ENCODE measurements at regions not wholly inside any gene's neighbourhood (a gene's known extent, or its start where the extent isn't known, plus 50 kb on each side); places are given as distances from the start of the nearest gene placed in this dataset.

- Histone ChIP-seq H3K79me2 (ENCODE audit: control insufficient read depth, insufficient read depth, low read length) (no peaks in the 10 kb centered on the region), H3K36me3 (ENCODE audit: control insufficient read depth in 2 of 2, extremely low read depth in 1 of 2, insufficient read depth in 2 of 2, low read length in 2 of 2) (no peaks in the 10 kb centered on the region), H3K9me1 (ENCODE audit: control insufficient read depth, extremely low read depth, insufficient read depth, low read length) (no peaks in the 10 kb centered on the region), H2AFZ (ENCODE audit: control insufficient read depth, low read length) (no peak overlapping the region), H3K27me3 (ENCODE audit: control insufficient read depth, extremely low read depth, insufficient read depth, low read length) (peaks cover 5% of the 10 kb centered on the region), H4K20me1 (ENCODE audit: control insufficient read depth, extremely low read depth, insufficient read depth, low read length) (no peaks in the 10 kb centered on the region), H3K9ac (ENCODE audit: control insufficient read depth, extremely low read depth, insufficient read depth, low read length) (no peak overlapping the region), H3K4me1 (ENCODE audit: control insufficient read depth, extremely low read depth, insufficient read depth, low read length) (no peaks in the 10 kb centered on the region), H3K4me3 (ENCODE audit: control insufficient read depth in 2 of 3, extremely low read depth in 1 of 3, insufficient read depth in 2 of 3, low read depth in 1 of 3, low read length in 3 of 3) (no peak overlapping the region), H3K4me2 (ENCODE audit: control insufficient read depth, extremely low read depth, insufficient read depth, low read depth, low read length) (no peak overlapping the region), H3K27ac (ENCODE audit: control insufficient read depth, insufficient read depth, low read length) (no peak overlapping the region), H3K9me3 (ENCODE audit: control insufficient read depth, low read depth, low read length) (no peaks in the 10 kb centered on the region)
- DNase-seq (ENCODE audit: low read depth, low spot score) (no peak), FAIRE-seq (no peak)
- no peak for TF ChIP-seq EZH2 (IDR thresholded peaks at IDR 0.05; ENCODE audit: low read length)
- TF ChIP-seq, protein P1, sequence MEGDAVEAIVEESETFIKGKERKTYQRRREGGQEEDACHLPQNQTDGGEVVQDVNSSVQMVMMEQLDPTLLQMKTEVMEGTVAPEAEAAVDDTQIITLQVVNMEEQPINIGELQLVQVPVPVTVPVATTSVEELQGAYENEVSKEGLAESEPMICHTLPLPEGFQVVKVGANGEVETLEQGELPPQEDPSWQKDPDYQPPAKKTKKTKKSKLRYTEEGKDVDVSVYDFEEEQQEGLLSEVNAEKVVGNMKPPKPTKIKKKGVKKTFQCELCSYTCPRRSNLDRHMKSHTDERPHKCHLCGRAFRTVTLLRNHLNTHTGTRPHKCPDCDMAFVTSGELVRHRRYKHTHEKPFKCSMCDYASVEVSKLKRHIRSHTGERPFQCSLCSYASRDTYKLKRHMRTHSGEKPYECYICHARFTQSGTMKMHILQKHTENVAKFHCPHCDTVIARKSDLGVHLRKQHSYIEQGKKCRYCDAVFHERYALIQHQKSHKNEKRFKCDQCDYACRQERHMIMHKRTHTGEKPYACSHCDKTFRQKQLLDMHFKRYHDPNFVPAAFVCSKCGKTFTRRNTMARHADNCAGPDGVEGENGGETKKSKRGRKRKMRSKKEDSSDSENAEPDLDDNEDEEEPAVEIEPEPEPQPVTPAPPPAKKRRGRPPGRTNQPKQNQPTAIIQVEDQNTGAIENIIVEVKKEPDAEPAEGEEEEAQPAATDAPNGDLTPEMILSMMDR (optimal IDR thresholded peaks at IDR 0.05 in 1 of 3, IDR thresholded peaks at IDR 0.05 in 1 of 3, conservative IDR thresholded peaks at IDR 0.05 in 1 of 3; ENCODE audit: extremely low read depth in 1 of 3, insufficient read depth in 2 of 3, low read length in 3 of 3): no peak
- dilution Hi-C loops (cut with MboI; ENCODE audit: extremely low pct_ligation_motif_present, low sequenced_read_pairs): no loop called here
Measured at GRCh38 chr2:164055623-164056022, 319.8 kb upstream of the FIGN start.

GRCh38 chr2:164054651-164055050 is 318.8 kb upstream of the FIGN start:
- H3K27me3 ChIP-seq (ENCODE audit: control insufficient read depth, extremely low read depth, insufficient read depth, low read length): peaks cover 4% of the 10 kb centered on the region
- H3K9me3 ChIP-seq (ENCODE audit: control insufficient read depth, low read depth, low read length): no peaks in the 10 kb centered on the region
- dilution Hi-C loops (cut with MboI; ENCODE audit: extremely low pct_ligation_motif_present, low sequenced_read_pairs): no loop called here
- H2AFZ ChIP-seq (ENCODE audit: control insufficient read depth, low read length): no peak overlapping the region
- H4K20me1 ChIP-seq (ENCODE audit: control insufficient read depth, extremely low read depth, insufficient read depth, low read length): no peaks in the 10 kb centered on the region
- no peak overlapping the region for H3K4me3 ChIP-seq (ENCODE audit: control insufficient read depth in 2 of 3, extremely low read depth in 1 of 3, insufficient read depth in 2 of 3, low read depth in 1 of 3, low read length in 3 of 3)
- DNase-seq (ENCODE audit: low read depth, low spot score): no peak
- peak; percentile 9 for FAIRE-seq
- H3K79me2 ChIP-seq (ENCODE audit: control insufficient read depth, insufficient read depth, low read length): no peaks in the 10 kb centered on the region
- no peaks in the 10 kb centered on the region for H3K36me3 ChIP-seq (ENCODE audit: control insufficient read depth in 2 of 2, extremely low read depth in 1 of 2, insufficient read depth in 2 of 2, low read length in 2 of 2)
- no peak for TF ChIP-seq EZH2 (IDR thresholded peaks at IDR 0.05; ENCODE audit: low read length)
- TF ChIP-seq, protein P1 (optimal IDR thresholded peaks at IDR 0.05 in 1 of 3, IDR thresholded peaks at IDR 0.05 in 1 of 3, conservative IDR thresholded peaks at IDR 0.05 in 1 of 3; ENCODE audit: extremely low read depth in 1 of 3, insufficient read depth in 2 of 3, low read length in 3 of 3): no peak
- H3K9me1 ChIP-seq (ENCODE audit: control insufficient read depth, extremely low read depth, insufficient read depth, low read length): no peaks in the 10 kb centered on the region
- no peak overlapping the region for H3K27ac ChIP-seq (ENCODE audit: control insufficient read depth, insufficient read depth, low read length)
- no peak overlapping the region for H3K4me2 ChIP-seq (ENCODE audit: control insufficient read depth, extremely low read depth, insufficient read depth, low read depth, low read length)
- no peak overlapping the region for H3K9ac ChIP-seq (ENCODE audit: control insufficient read depth, extremely low read depth, insufficient read depth, low read length)
- no peaks in the 10 kb centered on the region for H3K4me1 ChIP-seq (ENCODE audit: control insufficient read depth, extremely low read depth, insufficient read depth, low read length)
